ENCODE measurements at regions not wholly inside any gene's neighbourhood (a gene's known extent, or its start where the extent isn't known, plus 50 kb on each side); places are given as distances from the start of the nearest gene placed in this dataset.
"Not testable (repeated sequence)": the region's sequence is repeated elsewhere in the genome, so short reads cannot be mapped to it uniquely, and the experiment has no call there.

DNA sequence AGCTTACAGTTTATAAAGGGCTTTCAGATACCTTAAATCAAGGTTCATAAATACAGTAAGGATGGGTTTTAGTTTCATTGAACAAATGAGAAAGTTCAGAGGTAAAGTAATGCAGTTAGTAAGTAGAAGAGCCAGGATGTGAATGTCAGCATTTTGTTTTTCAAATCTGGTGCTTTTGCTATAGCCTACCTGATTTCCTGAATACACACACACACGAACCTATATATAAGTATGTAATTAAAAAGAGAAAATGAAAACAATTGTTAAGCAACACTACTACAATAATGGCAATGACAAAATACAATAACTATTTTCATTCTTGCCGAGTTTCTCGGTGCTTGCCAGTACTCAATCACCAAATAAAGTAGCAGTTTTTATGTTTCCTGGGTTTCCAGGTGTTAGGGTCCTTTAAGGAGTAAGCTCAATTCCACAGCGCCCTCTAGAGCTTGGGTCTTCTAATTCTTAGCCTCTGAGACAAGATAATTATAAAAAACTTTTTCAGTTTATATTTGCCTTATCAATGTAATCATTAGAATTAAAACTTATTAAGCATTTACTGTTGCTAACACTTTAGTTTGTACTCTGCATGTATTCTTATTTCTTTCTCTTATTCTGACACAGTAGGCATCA lies 512.9 kb upstream of the ACVR2A start:
- DNase-seq (ENCODE audit: low read depth in 4 of 4, low spot score in 2 of 4), result peak in 1 of 4 donors; percentile 3

DNA sequence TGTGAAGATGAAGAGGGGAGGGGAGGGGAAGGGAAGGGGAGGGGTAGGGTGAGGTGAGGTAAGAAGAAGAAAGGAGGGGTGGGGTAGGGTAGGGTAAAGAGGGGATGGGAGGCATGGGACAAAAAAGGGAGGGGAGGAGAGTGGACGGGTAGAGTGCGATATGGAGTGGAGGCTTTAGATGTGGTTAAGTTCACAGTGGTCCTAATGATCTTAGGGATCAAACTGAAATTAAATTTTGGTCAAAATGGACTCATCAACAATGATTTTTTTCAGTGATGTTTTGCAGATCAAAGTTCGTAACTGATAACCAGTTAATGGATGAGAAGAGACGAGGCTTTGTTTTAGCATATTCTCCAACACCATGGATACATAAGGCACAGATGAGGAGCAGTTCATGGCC lies 513.9 kb upstream of the ACVR2A start:
- DNase-seq (ENCODE audit: low read depth in 4 of 4, low spot score in 2 of 4), result no peak

DNA sequence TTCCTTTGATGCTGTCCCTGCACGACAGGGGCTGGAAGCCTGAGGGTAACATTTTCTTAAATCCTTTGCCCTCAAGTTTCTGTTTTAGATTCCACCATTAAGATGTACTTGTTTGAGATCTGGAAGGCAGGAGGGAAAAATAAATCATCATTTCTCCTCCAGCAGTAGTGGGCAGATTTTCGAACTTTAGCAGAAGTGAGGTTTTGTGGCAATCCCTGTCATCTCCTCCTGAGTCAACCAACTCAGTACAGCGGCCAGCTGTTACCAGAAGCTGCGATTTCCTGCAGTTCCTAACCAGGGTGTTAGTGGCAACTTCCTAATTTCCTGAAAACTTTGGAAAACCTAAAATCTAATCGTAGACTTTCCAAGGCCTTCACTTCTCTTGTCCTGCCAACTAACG lies 517.2 kb upstream of the ACVR2A start:
- no peak for DNase-seq (ENCODE audit: low read depth in 4 of 4, low spot score in 2 of 4)

DNA sequence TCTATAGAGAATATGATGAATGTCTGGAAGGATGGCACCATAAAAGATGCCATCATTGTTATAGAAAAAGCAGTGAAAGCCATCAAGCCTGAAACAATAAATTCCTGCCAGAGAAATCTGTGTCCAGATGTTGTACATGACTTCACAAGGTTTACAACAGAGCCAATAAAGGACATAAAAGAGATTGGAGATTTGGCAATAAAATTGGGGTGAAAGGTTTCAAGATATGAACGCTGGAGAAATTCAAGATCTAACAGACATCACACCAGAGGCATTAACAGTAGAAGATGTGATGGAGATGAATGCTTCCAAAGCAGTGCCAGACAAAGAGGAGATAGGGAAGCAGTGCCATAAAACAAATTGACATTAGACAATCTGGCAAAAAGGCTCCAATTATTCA lies 518.8 kb upstream of the ACVR2A start:
- no peak for DNase-seq (ENCODE audit: low read depth in 4 of 4, low spot score in 2 of 4)

DNA sequence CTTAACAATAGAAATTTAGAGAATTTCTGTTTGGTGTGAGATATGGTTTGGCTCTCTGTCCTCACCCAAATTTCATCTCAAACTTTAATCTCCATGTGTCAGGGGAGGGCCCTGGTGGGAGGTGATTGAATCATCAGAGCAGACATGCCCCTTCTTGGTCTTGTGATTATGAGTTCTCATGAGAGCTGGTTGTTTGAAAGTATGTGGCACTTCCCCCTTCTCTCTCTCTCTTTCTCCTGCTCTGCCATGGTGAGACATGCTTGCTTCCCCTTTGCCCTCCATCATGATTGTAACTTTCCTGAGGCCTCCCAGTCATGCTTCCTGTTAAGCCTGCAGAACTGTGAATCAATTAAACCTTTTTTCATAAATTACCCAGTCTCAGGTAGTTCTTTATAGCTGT lies 524.7 kb upstream of the ACVR2A start:
- DNase-seq (ENCODE audit: low read depth in 4 of 4, low spot score in 2 of 4), result no peak

DNA sequence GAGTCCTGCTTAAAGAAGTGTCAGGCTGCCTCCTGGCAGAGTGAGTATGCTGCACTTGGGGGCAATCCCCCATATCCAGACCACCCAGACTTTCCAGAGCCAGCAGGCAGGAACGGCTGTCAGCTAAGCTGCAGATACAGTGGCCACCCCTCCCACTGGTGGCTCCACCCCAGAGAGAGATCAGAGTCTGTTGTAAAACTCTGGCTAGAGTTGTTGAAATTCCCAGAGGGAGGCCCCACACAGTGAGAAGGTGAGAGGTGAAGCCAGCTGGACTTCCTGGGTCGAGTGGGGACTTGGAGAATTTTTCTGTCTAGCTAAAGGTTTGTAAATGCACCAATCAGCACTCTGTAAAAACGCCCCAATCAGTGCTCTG lies 533.8 kb upstream of the ACVR2A start:
- DNase-seq (ENCODE audit: low read depth in 4 of 4, low spot score in 2 of 4), result no peak

DNA sequence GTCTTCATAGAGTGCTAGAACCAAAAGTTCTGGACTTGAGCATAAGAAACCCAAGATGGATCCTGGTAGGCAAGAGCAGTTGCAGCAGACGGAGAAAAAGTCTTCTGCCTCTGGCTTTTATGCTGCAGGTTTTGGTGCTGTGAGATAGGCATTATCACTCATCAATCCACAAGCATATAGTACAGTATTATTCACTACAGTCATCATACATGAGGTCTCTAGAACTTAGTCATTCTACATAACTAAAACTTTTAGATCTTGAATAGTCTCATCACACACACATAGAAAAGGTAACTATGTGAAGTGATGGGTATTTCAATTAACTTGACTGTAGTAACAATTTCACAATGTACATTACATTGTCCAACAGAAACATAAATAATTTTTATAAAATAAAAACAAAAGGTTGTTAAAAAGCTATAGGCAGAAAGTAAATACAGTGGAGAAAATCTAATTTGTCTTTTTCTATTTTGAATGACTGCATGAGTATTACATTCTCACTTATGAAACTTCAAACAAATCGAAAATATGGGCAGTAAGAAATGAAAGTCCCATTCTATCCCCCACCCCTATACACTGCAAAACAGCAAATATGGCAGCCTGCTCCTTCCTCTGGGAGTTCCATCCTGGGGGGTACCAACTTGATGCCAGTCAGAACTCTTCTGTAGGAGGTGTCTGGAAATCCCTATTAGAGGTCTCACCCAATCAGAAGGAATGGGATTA lies 534.3 kb upstream of the ACVR2A start:
- DNase-seq (ENCODE audit: low read depth in 4 of 4, low spot score in 2 of 4), result no peak

DNA sequence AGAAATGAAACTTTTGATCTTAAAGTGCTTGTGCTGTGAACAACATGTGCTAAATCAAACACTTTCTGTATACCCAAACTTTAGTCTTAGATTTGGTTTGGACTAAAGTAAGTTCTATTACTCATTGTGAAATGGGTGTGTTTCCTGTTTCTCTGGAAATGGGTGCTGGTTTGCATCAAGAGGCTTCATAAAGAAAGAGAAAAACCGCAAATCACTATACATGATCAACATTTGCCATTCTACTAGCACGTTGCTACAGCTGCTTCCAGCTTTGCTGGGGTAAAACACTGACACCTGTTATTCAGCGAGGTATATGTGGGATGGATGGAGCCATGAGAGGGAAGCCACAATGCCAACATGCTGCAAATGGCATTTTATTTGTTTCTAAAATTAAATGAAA lies 547.0 kb upstream of the ACVR2A start:
- DNase-seq (ENCODE audit: low read depth in 4 of 4, low spot score in 2 of 4), result no peak

DNA sequence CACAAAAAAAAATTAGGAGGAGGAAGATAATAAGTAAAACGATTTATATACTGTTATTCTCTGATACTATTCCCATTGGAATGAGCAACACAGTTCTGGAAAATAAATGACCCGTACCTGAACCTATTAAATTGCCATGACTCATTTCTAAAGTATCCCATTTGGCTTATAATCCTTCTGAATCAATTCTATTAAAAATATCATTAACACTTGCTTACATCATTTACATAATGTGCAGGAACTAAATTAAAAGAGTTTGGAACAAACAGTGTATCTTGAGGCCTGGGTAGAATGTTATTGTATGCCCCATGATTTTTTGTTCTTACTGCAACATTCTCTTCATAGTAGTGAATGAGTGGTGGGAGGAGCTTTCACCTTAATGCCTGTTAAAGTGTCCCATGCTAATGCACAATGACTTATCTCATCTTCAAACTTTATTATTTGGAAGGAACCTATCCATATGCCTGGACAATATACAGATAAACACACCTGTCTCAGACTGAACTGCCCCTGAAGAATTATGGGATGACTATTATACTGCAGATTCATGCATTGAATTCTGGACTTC lies 549.9 kb upstream of the ACVR2A start:
- no peak for DNase-seq (ENCODE audit: low read depth in 4 of 4, low spot score in 2 of 4)

DNA sequence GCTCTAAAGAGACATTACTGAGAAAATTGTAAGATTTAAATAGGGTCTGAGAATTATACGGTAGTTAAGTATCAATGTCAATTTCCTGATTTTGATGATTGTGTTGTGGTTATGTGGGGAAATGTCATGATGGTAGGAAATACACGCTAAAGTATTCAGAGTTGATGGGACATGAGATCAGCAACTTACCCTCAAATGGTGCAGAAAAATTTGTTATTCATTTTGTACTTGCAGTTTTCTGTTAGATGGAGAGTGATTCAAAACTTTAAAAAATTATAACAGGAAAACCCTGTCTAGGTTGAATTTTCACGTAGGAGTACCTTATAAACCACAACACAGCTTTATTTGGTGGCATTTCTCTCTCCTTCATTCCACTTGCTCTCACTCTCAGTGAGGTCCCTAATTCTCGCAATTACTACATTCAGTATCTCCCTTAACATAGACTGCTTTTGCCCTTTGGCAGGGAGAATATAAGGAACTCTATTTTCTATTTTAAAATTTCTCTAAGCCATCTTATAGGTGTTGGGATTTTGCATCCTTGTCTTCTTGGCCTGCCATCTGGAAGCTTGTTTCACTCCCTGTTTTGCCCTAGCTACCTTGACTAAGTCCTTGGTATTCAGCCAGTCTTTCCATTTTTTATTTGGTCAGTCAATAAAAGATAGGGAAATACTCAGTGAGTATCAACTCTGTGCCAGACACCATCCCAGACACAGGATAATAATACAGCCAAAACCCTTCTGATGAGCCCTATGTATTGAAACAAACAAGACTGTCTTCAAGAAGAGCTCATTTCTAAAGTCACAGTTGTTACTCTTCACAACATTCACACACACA lies 550.6 kb upstream of the ACVR2A start:
- no peak for DNase-seq (ENCODE audit: low read depth in 4 of 4, low spot score in 2 of 4)

DNA sequence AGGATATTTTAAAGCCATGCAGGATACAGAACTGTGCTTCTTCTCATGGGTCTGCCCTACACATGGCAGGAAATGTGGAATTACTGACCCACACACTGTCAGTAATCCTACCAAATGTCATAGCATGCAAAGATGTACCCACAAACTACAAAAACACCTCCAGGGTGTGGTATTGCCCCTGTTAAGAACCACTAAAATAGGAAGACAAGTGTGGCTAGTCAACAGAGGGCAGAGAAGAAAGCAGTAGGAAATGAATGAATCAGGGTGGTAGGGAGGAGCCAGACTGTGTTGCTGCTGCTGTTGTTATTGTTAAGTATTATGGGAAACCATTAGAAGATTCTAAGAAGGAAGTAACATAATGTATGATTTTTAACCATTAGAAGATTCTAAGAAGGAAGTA lies 556.7 kb upstream of the ACVR2A start:
- no peak for DNase-seq (ENCODE audit: low read depth in 4 of 4, low spot score in 2 of 4)

DNA sequence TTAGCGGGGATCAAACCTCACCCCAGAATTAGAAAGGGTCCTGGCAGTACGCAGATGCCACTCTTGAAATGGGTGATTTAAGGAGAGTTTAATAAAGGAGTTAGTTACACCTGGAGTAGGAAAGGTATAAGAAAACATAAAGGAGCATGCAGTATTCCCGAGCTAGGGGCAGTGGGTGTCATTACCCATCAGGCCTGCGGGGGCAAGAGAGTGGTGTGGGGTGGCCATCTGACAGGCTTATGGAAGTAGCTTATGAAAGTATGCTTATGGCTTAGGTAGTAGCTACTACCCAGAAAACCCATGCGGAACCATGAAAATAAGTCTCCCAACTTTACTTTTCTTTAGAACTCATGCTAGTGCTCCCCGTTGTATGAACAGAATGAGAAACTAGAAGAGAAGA lies 568.9 kb upstream of the ACVR2A start:
- DNase-seq (ENCODE audit: low read depth in 4 of 4, low spot score in 2 of 4), result no peak

DNA sequence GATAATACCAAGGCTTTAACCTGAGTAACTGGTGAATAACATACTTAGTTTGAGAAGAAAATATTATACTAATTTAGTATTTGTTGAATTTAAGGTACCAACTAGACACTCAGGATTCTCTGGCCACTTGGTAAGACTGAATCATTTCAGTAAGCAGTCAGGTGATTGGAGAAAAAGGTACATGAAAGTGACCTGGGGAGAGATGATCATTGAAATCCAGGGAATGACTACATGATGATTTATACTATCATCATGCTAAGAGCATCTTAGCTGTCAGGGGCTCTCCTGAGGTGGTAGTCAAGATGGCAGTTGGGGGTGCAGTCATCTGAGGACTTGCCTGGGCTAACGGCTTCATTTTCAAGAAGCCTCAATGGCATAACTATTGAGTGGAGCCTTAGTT lies 571.2 kb upstream of the ACVR2A start:
- DNase-seq (ENCODE audit: low read depth in 4 of 4, low spot score in 2 of 4), result no peak

DNA sequence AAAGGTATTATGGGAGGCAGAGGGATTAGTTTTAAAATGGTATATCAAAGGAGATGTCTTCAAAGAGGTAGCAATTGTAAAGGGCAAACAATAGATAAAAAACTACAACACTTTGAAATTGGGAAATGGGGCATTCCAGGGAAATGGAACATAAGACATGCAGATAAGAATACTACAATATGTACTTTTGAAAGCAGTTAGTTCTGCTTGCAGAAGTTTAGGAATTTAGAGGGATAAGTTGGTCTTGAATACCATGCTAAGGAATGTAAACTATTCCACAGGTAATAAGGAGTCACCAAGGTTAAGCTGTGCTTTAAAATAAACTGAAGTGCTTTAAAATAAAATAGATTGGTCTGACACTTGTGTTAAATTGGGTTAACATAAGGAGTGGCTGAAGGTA lies 571.7 kb upstream of the ACVR2A start:
- DNase-seq (ENCODE audit: low read depth in 4 of 4, low spot score in 2 of 4), result no peak

DNA sequence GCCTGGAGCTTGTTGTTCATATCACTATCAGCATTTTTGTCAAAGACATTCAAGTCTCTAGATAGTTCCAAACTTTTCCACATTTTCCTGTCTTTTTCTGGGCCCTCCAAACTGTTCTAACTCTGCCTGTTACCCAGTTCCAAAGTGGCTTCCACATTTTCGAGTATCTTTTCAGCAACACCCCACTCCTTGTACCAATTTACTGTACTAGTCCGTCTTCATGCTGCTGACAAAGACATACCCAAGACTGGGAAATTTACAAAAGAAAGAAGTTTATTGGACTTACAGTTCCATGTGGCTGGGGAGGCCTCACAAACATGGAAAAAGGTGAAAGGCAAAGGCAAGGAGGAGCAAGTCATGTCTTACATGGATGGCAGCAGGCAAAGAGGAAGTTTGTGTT lies 575.2 kb upstream of the ACVR2A start:
- DNase-seq (ENCODE audit: low read depth in 4 of 4, low spot score in 2 of 4), result not testable (repeated sequence)

DNA sequence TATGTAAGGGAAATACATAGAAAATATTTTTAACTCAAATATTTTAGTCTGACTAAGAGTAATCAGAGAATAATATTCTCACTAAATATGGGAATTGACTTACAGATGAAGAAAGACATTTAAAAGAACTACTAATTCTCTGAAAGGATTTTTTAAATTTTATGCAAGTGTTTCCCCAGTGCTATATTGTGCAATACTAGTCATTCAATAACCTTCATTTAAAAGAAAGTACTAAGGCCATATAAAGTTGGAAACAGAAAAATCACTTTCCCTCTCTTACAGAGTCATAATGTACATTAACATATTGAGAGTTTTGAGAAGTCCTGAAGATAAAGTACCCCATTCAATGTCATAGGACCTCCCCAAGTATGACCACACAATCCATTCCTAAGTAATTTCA lies 584.6 kb upstream of the ACVR2A start:
- DNase-seq (ENCODE audit: low read depth in 4 of 4, low spot score in 2 of 4), result no peak

DNA sequence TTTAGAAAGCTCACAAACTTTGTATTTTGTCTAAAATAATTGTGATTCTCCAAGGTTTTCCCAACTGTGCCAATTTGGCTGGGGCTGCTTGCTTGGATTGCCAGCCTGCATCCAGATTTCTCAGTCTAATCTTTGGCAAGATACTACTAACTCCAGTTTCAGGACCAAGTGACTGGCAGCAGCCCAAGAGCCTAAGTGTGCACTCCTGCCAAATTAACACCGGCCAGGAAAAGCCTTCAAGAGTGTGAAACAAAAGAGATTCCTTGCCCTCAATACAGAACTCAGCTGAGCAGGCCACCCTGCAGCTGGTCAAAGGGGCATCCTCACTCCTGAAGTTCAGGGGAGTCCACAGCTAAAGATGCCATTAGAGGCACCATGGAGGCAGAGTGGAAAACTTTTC lies 589.0 kb upstream of the ACVR2A start:
- no peak for DNase-seq (ENCODE audit: low read depth in 4 of 4, low spot score in 2 of 4)

DNA sequence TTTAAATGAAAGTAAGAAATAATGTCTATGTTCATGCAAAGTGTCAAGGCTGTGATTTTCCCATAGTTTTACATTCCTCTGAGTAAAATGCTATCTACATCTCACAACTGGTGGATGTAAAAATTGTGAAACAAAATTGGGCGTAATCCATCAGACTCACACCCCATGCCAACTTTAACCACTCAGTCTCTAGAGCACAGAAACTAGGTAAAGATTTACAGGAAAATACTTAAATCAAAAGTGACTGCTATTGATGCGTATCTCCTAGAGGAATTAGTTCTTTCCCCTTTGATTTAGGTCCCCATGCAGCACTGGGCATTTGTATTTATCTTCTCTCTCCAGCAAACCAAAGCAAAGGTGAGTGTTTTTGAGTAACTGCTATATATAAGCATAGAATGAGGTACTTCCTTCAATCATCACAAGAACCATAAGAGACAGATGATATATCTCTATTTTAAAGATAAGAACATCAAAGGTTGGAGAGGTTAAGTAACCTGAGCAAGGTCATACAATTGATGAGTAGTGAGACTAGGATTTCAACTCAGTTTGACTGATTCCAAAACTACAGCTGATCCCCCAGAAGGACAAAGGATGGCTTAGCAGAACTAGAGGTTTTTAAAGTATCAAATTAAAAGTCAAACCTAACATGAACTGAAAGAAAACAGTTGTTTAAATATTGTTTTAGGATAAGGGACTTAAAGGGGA lies 594.0 kb upstream of the ACVR2A start:
- no peak for DNase-seq (ENCODE audit: low read depth in 4 of 4, low spot score in 2 of 4)

DNA sequence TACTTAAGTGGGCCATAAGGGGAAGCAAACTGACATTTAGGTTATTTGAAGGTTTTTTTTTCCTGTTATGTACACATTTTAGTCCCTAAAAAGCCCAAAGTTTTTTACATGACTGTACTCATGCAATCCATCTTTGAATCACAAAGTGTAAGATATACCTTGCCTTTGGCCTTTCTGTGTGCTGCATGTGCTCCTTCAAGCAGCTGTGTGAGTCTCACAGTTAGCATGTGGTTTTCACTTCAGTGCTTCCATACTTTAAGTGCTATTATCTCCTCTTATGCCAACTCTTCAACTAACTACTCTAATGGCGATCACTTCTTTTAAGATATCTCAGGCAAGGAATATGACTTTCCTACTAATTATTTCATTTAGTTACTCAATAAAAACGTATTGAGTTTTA lies 597.1 kb upstream of the ACVR2A start:
- no peak for DNase-seq (ENCODE audit: low read depth in 4 of 4, low spot score in 2 of 4)

DNA sequence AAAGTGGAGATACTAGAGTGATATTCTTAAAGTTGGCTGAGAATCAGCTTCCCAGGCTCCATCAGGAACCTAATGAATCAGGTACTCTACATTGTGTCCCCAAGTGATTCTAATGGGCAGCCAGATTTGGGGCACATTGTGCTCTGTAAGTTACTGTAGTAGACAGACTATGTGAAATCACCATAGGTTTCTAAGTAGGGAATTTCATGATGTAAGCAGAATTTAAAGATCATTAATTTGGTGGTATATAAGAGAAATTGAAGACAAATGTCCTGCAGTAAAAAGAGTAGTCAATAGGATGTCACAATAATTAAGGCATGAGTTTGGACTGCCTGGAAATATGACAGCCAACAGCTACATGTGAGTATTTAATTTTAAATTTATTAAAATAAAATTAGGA lies 602.4 kb upstream of the ACVR2A start:
- DNase-seq (ENCODE audit: low read depth in 4 of 4, low spot score in 2 of 4), result no peak

DNA sequence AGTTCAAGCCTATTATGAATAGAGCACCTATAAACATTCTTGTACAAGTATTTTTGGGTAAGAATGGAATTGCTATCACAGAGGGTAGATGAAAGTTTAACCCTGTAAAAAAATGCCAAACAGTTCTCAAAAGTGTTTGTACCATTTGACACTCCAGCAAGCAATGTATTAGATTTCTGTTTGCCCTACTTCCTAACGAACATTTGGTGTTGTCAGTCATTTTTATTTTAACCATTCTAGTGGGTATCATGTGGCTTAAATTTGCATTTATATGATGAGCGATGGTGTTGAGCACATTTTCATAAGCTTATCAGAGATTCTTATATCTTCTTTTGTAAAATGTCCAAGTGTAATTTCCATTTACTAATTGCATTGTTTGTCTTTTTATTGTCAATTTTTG lies 608.2 kb upstream of the ACVR2A start:
- DNase-seq (ENCODE audit: low read depth in 4 of 4, low spot score in 2 of 4), result no peak

All from left renal cortex interstitium (tissue), 4 donors.